ENCODE measurements at regions not wholly inside any gene's neighbourhood (a gene's known extent, or its start where the extent isn't known, plus 50 kb on each side); places are given as distances from the start of the nearest gene placed in this dataset.

- Histone ChIP-seq H4K20me1 (ENCODE audit: insufficient read depth) (no peaks in the 10 kb centered on the region), H3K27me3 (ENCODE audit: insufficient read depth, low read depth, low read length) (no peaks in the 10 kb centered on the region), H3K9ac (ENCODE audit: low read length) (no peak overlapping the region), H3K27ac (ENCODE audit: low read length) (no peak overlapping the region), H3K9me2 (ENCODE audit: insufficient read depth, low read length) (no peaks in the 10 kb centered on the region), H2AFZ (ENCODE audit: low read depth, low read length) (no peak overlapping the region), H3K36me3 (ENCODE audit: insufficient read depth, low read length) (no peaks in the 10 kb centered on the region), H3F3A (ENCODE audit: insufficient read depth, low read length, poor library complexity, severe bottlenecking) (no peaks in the 10 kb centered on the region), H3K79me2 (replicated peaks; ENCODE audit: insufficient read depth, low read length) (no peaks in the 10 kb centered on the region), H3K9me3 (ENCODE audit: low read length) (no peaks in the 10 kb centered on the region), H3K4me2 (ENCODE audit: low read length) (no peak overlapping the region), H3K4me3 (ENCODE audit: low read length) (no peak overlapping the region)
- TF ChIP-seq TAF1 (IDR thresholded peaks at IDR 0.05; ENCODE audit: low read depth) = no peak
Measured at GRCh38 chr12:97223419-97223818, 239.2 kb upstream of the RMST start.

GRCh38 chr12:97229004-97229403 lies 233.6 kb upstream of the RMST start:
- H3K27ac ChIP-seq (ENCODE audit: low read length) = no peak overlapping the region
- TF ChIP-seq EP300 (conservative IDR thresholded peaks at IDR 0.05; ENCODE audit: poor library complexity, severe bottlenecking) (no peak), EZH2 (IDR thresholded peaks at IDR 0.05; ENCODE audit: borderline replicate concordance, insufficient read depth, low read length, poor library complexity, severe bottlenecking) (no peak), SMC3 (conservative IDR thresholded peaks at IDR 0.05; ENCODE audit: poor library complexity) (no peak), TAF1 (IDR thresholded peaks at IDR 0.05; ENCODE audit: low read depth) (no peak), RAD21 (conservative IDR thresholded peaks at IDR 0.05) (no peak), REST (IDR thresholded peaks at IDR 0.05; ENCODE audit: borderline replicate concordance) (no peak), MXI1 (conservative IDR thresholded peaks at IDR 0.05; ENCODE audit: poor library complexity, severe bottlenecking) (no peak), POLR2AphosphoS5 (IDR thresholded peaks at IDR 0.05) (no peak), CTCF (IDR thresholded peaks at IDR 0.05; ENCODE audit: poor library complexity, severe bottlenecking) (no peak)

GRCh38 chr12:97235102-97235501 lies 227.5 kb upstream of the RMST start:
- Histone ChIP-seq H3F3A (ENCODE audit: insufficient read depth, low read length, poor library complexity, severe bottlenecking) (no peaks in the 10 kb centered on the region), H3K9ac (ENCODE audit: low read length) (no peak overlapping the region), H3K9me3 (ENCODE audit: low read length) (no peaks in the 10 kb centered on the region), H4K20me1 (ENCODE audit: insufficient read depth) (no peaks in the 10 kb centered on the region), H3K4me3 (ENCODE audit: low read length) (no peak overlapping the region), H3K27ac (ENCODE audit: low read length) (no peak overlapping the region), H3K36me3 (ENCODE audit: insufficient read depth, low read length) (no peaks in the 10 kb centered on the region), H2AFZ (ENCODE audit: low read depth, low read length) (no peak overlapping the region), H3K4me2 (ENCODE audit: low read length) (no peak overlapping the region), H3K27me3 (ENCODE audit: insufficient read depth, low read depth, low read length) (no peaks in the 10 kb centered on the region), H3K79me2 (replicated peaks; ENCODE audit: insufficient read depth, low read length) (no peaks in the 10 kb centered on the region), H3K9me2 (ENCODE audit: insufficient read depth, low read length) (no peaks in the 10 kb centered on the region)
- TF ChIP-seq CTCF (IDR thresholded peaks at IDR 0.05; ENCODE audit: poor library complexity, severe bottlenecking) = no peak
- TF ChIP-seq RAD21 (conservative IDR thresholded peaks at IDR 0.05) = no peak
- TF ChIP-seq TAF1 (IDR thresholded peaks at IDR 0.05; ENCODE audit: low read depth) = no peak
- no peak for TF ChIP-seq EZH2 (IDR thresholded peaks at IDR 0.05; ENCODE audit: borderline replicate concordance, insufficient read depth, low read length, poor library complexity, severe bottlenecking)
- TF ChIP-seq EP300 (conservative IDR thresholded peaks at IDR 0.05; ENCODE audit: poor library complexity, severe bottlenecking) = no peak
- TF ChIP-seq SMC3 (conservative IDR thresholded peaks at IDR 0.05; ENCODE audit: poor library complexity) = no peak
- no peak for TF ChIP-seq POLR2AphosphoS5 (IDR thresholded peaks at IDR 0.05)
- TF ChIP-seq REST (IDR thresholded peaks at IDR 0.05; ENCODE audit: borderline replicate concordance) = no peak
- no peak for TF ChIP-seq MXI1 (conservative IDR thresholded peaks at IDR 0.05; ENCODE audit: poor library complexity, severe bottlenecking)

More at GRCh38 chr12:97229004-97229403, 233.6 kb upstream of the RMST start:
- Histone ChIP-seq H3K9ac (ENCODE audit: low read length) (no peak overlapping the region), H3K4me2 (ENCODE audit: low read length) (no peak overlapping the region), H2AFZ (ENCODE audit: low read depth, low read length) (no peak overlapping the region), H4K20me1 (ENCODE audit: insufficient read depth) (no peaks in the 10 kb centered on the region), H3K9me3 (ENCODE audit: low read length) (no peaks in the 10 kb centered on the region), H3K79me2 (replicated peaks; ENCODE audit: insufficient read depth, low read length) (no peaks in the 10 kb centered on the region), H3K9me2 (ENCODE audit: insufficient read depth, low read length) (no peaks in the 10 kb centered on the region), H3K27me3 (ENCODE audit: insufficient read depth, low read depth, low read length) (no peaks in the 10 kb centered on the region), H3F3A (ENCODE audit: insufficient read depth, low read length, poor library complexity, severe bottlenecking) (no peaks in the 10 kb centered on the region), H3K4me3 (ENCODE audit: low read length) (no peak overlapping the region), H3K36me3 (ENCODE audit: insufficient read depth, low read length) (no peaks in the 10 kb centered on the region)

All from neural cell (in vitro differentiated cells).